ENCODE measurements at regions not wholly inside any gene's neighbourhood (a gene's known extent, or its start where the extent isn't known, plus 50 kb on each side); places are given as distances from the start of the nearest gene placed in this dataset.

DNA sequence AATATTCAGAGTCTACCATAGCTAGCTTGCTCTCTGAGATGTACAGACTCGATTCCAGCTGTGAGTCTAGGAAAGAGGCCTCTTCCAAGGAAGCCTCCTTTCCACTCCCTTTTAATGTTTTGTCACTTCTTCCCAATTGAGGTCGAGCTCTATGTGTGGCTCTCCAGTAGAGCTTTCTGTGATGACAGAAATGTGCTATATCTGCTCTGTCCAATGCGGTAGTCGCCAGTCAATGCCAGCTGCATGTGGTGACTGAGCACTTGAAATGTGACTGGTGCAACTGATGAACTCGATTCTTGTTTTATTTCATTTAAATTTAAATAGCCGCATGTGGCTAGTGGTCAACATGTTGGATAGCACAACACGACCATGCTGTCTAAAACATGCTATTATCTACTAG is 387.0 kb upstream of the NRP1 start:
- TF ChIP-seq, protein P1, sequence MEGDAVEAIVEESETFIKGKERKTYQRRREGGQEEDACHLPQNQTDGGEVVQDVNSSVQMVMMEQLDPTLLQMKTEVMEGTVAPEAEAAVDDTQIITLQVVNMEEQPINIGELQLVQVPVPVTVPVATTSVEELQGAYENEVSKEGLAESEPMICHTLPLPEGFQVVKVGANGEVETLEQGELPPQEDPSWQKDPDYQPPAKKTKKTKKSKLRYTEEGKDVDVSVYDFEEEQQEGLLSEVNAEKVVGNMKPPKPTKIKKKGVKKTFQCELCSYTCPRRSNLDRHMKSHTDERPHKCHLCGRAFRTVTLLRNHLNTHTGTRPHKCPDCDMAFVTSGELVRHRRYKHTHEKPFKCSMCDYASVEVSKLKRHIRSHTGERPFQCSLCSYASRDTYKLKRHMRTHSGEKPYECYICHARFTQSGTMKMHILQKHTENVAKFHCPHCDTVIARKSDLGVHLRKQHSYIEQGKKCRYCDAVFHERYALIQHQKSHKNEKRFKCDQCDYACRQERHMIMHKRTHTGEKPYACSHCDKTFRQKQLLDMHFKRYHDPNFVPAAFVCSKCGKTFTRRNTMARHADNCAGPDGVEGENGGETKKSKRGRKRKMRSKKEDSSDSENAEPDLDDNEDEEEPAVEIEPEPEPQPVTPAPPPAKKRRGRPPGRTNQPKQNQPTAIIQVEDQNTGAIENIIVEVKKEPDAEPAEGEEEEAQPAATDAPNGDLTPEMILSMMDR (IDR thresholded peaks at IDR 0.05; ENCODE audit: low read depth, low read length, missing control alignments): no peak
- no peak overlapping the region for H3K4me3 ChIP-seq (ENCODE audit: low read depth, low read length)
- DNase-seq (ENCODE audit: low read depth): no peak

DNA sequence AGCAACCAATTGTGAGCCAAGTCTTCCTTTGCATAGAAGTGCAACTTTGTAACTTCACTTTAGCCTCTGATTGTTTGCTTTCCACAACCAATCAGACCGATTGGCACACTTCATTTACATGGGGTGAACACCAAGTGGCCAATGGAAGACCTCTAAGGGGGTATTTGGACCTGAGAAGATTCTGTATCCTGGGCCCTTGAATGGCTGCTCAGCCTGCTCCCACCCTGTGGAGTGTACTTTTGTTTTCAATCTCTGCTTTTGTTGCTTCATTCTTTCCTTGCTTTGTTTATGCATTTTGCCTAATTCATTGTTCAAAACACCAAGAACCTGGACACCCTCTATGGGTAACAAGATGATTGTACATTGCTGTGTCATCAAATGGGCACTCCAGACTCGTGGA is 385.7 kb upstream of the NRP1 start:
- H3K4me3 ChIP-seq (ENCODE audit: low read depth, low read length): no peak overlapping the region
- DNase-seq (ENCODE audit: low read depth): no peak
- TF ChIP-seq, protein P1 (IDR thresholded peaks at IDR 0.05; ENCODE audit: low read depth, low read length, missing control alignments): no peak

- H3K4me3 ChIP-seq (ENCODE audit: low read depth, low read length): no peak overlapping the region
- TF ChIP-seq, protein P1 (IDR thresholded peaks at IDR 0.05; ENCODE audit: low read depth, low read length, missing control alignments): no peak
- DNase-seq (ENCODE audit: low read depth): no peak
Measured at GRCh38 chr10:33719005-33719703, 384.7 kb upstream of the NRP1 start.

- TF ChIP-seq, protein P1 (IDR thresholded peaks at IDR 0.05; ENCODE audit: low read depth, low read length, missing control alignments): no peak
- DNase-seq (ENCODE audit: low read depth): no peak
Measured at GRCh38 chr10:33716501-33717267, 382.2 kb upstream of the NRP1 start.

GRCh38 chr10:33715303-33715975 is 381.0 kb upstream of the NRP1 start:
- TF ChIP-seq, protein P1 (IDR thresholded peaks at IDR 0.05; ENCODE audit: low read depth, low read length, missing control alignments): no peak
- H3K4me3 ChIP-seq (ENCODE audit: low read depth, low read length): no peak overlapping the region
- no peak for DNase-seq (ENCODE audit: low read depth)

More at GRCh38 chr10:33716501-33717267, 382.2 kb upstream of the NRP1 start:
- no peak overlapping the region for H3K4me3 ChIP-seq (ENCODE audit: low read depth, low read length)

DNA sequence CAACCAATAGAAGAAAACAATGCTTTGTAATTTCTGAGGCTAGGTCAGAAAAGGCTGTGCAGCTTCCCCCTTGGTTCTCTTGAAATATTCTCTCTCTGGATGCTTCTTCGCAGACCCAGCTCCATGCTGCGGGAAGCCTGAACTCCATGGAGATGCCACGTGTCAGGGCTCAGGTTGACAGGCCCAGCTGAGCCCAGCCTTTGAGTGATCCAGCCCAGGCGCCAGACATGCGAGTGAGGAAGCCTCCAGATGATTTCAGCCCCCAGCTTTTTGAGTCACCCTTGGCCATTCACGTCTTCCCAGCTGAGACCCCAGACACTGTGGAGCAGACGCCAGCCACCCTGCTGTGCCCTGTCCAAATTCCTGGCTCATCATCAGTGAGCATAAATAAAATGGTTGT is 378.4 kb upstream of the NRP1 start:
- no peak overlapping the region for H3K4me3 ChIP-seq (ENCODE audit: low read depth, low read length)
- TF ChIP-seq, protein P1 (IDR thresholded peaks at IDR 0.05; ENCODE audit: low read depth, low read length, missing control alignments): no peak
- no peak for DNase-seq (ENCODE audit: low read depth)
